ENCODE measurements at regions not wholly inside any gene's neighbourhood (a gene's known extent, or its start where the extent isn't known, plus 50 kb on each side); places are given as distances from the start of the nearest gene placed in this dataset.

DNA sequence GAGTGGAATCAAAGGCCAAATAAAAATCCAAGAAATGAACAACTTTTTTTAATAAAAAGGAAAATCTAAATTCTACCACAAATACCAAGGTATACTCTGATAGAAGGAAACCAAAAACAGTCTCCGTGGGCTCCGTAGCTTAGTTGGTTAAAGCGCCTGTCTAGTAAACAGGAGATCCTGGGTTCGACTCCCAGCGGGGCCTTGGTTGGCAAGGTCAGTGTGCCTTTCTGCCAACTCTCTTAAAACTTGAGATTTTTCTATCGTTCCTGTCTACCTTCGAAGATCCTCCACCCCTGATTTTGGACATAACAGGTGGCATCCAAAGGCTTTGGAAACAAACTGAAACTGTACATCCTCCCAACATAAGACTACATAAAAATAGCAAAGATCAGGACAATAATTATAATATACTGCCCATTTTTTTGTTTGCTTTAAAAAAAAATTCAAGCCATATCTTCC lies 197.9 kb downstream of the TRIM27 start:
- H3K9me3 Mint-ChIP-seq: peaks cover 4% of the 10 kb centered on the region
- no peak for DNase-seq (ENCODE audit: low spot score)

GRCh38 chr6:28726569-28727309 lies 197.0 kb downstream of the TRIM27 start:
- intact Hi-C loops (cut with micrococcal nuclease): no loop called here
- H3K4me3 Mint-ChIP-seq: no peak overlapping the region
- no peak for DNase-seq (ENCODE audit: low spot score)
- peaks cover 55% of the 10 kb centered on the region for H3K27me3 Mint-ChIP-seq (ENCODE audit: insufficient read depth)
- peaks cover 4% of the 10 kb centered on the region for H3K9me3 Mint-ChIP-seq
- peaks cover 22% of the 10 kb centered on the region for H3K4me1 Mint-ChIP-seq (ENCODE audit: low read depth)
- no peaks in the 10 kb centered on the region for H3K36me3 Mint-ChIP-seq (ENCODE audit: low read depth)
- H3K27ac Mint-ChIP-seq: no peak overlapping the region

More for the DNA sequence above, 197.9 kb downstream of the TRIM27 start:
- Mint-ChIP-seq H3K4me1 (ENCODE audit: low read depth) (peaks cover 22% of the 10 kb centered on the region), H3K36me3 (ENCODE audit: low read depth) (no peaks in the 10 kb centered on the region), H3K4me3 (no peak overlapping the region), H3K27me3 (ENCODE audit: insufficient read depth) (peaks cover 48% of the 10 kb centered on the region), H3K27ac (no peak overlapping the region)
- intact Hi-C loops (cut with micrococcal nuclease): no loop called here

DNA sequence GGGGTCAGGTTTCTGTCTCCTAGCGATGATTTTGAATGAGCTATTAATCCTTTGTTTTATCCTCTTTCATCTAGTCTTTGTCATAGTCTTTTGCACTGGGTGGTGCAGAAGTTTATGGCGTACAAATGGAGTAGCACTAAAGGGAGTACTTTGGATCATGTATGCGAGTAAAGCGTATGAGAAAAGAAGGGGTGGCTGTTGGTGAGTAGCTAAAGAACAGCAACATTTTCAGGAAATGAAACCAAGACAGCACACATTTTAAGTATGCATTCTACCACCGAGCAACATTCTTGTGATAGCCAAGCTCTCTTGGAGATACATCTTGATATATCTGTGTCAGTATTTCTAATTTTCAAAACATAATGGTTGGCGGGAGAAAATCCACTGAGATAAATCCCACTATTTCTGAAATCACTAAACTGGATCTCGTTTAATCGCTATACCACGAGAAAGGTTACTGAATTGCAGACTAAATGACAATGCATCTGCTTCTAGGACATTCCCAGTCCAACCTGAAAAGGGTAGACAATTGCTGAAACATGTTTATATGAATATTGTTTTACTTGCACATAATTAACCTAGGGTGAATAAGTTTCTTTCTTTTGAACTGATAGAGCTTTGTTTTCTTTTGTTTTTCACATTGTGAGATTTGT lies 196.1 kb downstream of the TRIM27 start:
- Mint-ChIP-seq H3K36me3 (ENCODE audit: low read depth) (no peaks in the 10 kb centered on the region), H3K27ac (no peak overlapping the region), H3K4me1 (ENCODE audit: low read depth) (peaks cover 22% of the 10 kb centered on the region), H3K4me3 (peak overlapping the region; percentile 75), H3K27me3 (ENCODE audit: insufficient read depth) (peaks cover 62% of the 10 kb centered on the region), H3K9me3 (peaks cover 4% of the 10 kb centered on the region)
- intact Hi-C loops (cut with micrococcal nuclease): loop anchor here (2.0 kb wide), 1 partner anchor 17 kb away; no protein-coding TSS in a partner anchor
- no peak for DNase-seq (ENCODE audit: low spot score)

DNA sequence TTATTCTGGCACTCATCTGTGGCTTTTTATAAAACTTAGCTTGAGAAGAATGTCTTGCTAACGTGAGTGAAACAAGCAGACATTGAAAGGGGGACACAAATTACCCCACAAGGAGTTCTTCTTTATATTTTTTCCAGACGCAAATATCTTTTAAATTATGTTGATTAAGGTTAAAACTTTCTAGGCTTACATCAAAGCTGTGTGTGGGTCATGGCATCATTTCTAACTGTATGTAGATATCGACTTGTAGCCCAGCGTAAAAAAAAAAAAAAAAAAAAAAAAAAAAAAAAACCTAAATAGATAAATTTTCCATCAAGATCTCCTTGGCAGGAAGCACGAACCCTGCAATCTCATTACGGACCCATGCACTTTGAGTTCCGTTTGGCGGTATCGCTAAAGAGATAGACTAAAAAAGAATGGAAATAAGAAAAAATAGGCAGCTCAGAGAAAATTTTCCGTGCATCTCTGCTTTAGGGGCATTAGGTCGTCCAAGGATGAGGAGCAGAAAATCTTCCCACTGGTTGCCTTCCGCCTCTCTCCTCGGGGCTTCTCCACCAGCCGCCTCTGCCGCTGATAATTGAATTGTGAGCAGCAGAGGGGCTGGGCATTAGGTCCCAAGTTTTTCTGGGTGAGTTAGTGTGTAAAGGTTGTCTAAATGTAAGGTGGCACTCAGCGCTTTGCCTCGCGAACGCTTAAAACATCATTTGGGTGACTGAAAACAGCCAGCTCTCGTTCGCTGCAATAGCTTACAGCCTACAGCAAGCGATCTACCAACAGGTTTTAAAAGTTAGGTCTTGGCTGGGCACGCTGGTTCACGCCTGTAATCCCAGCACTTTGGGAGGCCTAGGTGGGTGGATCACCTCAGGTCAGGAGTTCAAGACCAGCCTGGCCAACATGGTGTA lies 194.0 kb downstream of the TRIM27 start:
- Mint-ChIP-seq H3K9me3 (peaks cover 18% of the 10 kb centered on the region), H3K4me3 (peak overlapping the region; percentile 86), H3K36me3 (ENCODE audit: low read depth) (peaks cover 2% of the 10 kb centered on the region), H3K27ac (peak overlapping the region; percentile 76), H3K4me1 (ENCODE audit: low read depth) (peaks cover 22% of the 10 kb centered on the region), H3K27me3 (ENCODE audit: insufficient read depth) (peaks cover 73% of the 10 kb centered on the region)
- DNase-seq (ENCODE audit: low spot score): no peak
- intact Hi-C loops (cut with micrococcal nuclease): loop anchor here (2.0 to 10.0 kb wide), 3 partner anchors 19 to 95 kb away; no protein-coding TSS in a partner anchor

DNA sequence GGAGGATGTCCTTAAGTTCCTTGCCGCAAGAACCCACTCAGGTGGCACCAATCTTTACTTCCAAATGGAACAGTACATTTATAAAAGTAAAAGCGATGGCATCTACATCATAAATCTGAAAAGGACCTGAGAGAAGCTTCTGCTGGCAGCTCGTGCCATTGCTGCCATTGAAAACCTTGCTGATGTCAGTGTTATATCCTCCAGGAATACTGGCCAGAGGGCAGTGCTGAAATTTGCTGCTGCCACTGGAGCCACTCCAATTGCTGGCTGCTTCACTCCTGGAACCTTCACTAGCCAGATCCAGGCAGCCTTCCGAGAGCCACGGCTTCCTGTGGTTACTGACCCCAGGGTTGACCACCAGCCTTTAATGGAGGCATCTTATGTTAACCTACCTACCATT lies 191.7 kb downstream of the TRIM27 start:
- Mint-ChIP-seq H3K27ac (no peak overlapping the region), H3K9me3 (peaks cover 25% of the 10 kb centered on the region), H3K4me1 (ENCODE audit: low read depth) (peaks cover 22% of the 10 kb centered on the region), H3K36me3 (ENCODE audit: low read depth) (peaks cover 2% of the 10 kb centered on the region), H3K4me3 (no peak overlapping the region), H3K27me3 (ENCODE audit: insufficient read depth) (peaks cover 87% of the 10 kb centered on the region)
- DNase-seq (ENCODE audit: low spot score): no peak
- intact Hi-C loops (cut with micrococcal nuclease): loop anchor here (5.0 to 10.0 kb wide), 2 partner anchors 35 to 97 kb away; no protein-coding TSS in a partner anchor

DNA sequence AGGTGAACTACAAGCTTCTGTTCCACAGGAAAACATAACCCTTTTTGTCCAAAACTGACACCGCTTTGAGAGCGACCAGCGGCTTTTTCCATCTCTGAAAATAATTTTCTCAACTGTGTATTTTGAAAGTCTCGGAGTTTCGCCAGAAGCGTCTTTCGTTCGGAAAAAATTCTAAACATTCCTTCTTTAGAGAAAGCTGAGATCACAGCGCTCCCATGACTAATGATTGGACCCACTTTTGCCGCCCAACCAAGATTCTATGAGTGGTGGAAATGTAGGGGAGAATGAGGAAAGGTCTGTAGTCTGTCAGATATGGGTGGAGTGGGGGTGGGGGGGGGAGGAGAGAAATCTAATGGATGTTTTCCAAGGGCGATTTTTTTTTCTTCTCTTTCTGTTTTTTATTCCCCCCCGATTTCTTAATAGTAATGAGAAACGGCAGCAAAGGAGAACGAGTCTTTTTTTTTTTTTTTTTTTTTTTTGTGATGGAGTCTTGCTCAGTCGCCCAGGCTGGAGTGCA lies 189.3 kb downstream of the TRIM27 start:
- DNase-seq (ENCODE audit: low spot score): no peak
- Mint-ChIP-seq H3K4me3 (no peak overlapping the region), H3K4me1 (ENCODE audit: low read depth) (peaks cover 15% of the 10 kb centered on the region), H3K27ac (no peak overlapping the region), H3K9me3 (peaks cover 36% of the 10 kb centered on the region), H3K27me3 (ENCODE audit: insufficient read depth) (peaks cover 88% of the 10 kb centered on the region), H3K36me3 (ENCODE audit: low read depth) (peaks cover 7% of the 10 kb centered on the region)
- intact Hi-C loops (cut with micrococcal nuclease): loop anchor here (2.0 to 10.0 kb wide), 4 partner anchors 37 to 1054 kb away; no protein-coding TSS in a partner anchor

DNA sequence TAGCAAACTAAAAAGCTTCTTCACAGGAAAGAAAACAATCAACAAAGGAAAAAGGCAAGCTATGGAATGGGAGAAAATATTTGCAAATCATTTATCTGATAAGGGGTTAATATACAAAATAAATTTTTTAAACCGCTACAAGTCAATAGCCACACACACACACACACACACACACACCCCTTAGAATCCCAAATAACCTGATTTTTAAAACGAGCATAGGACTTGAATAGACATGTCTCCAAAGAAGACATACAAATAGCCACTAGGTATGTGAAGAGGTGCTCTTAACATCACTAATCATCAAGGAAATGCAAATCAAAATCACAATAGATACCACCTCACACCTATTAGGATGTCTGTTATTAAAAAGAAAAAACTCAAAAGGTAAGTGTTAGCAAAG lies 187.7 kb downstream of the TRIM27 start:
- peaks cover 7% of the 10 kb centered on the region for H3K36me3 Mint-ChIP-seq (ENCODE audit: low read depth)
- peaks cover 83% of the 10 kb centered on the region for H3K27me3 Mint-ChIP-seq (ENCODE audit: insufficient read depth)

GRCh38 chr6:28737750-28738395 lies 185.9 kb downstream of the TRIM27 start:
- Mint-ChIP-seq H3K4me3 (peak overlapping the region; percentile 12), H3K27me3 (ENCODE audit: insufficient read depth) (peaks cover 72% of the 10 kb centered on the region), H3K4me1 (ENCODE audit: low read depth) (peaks cover 10% of the 10 kb centered on the region), H3K36me3 (ENCODE audit: low read depth) (peaks cover 7% of the 10 kb centered on the region), H3K27ac (peak overlapping the region; percentile 54), H3K9me3 (peaks cover 35% of the 10 kb centered on the region)
- intact Hi-C loops (cut with micrococcal nuclease): loop anchor here (5.0 to 10.0 kb wide), 4 partner anchors 103 to 1441 kb away; no protein-coding TSS in a partner anchor
- no peak for DNase-seq (ENCODE audit: low spot score)

More for the DNA sequence above, 187.7 kb downstream of the TRIM27 start:
- intact Hi-C loops (cut with micrococcal nuclease): loop anchor here (5.0 to 10.0 kb wide), 4 partner anchors 101 to 1439 kb away; no protein-coding TSS in a partner anchor
- peaks cover 31% of the 10 kb centered on the region for H3K9me3 Mint-ChIP-seq
- H3K27ac Mint-ChIP-seq: no peak overlapping the region
- no peak overlapping the region for H3K4me3 Mint-ChIP-seq
- no peak for DNase-seq (ENCODE audit: low spot score)
- H3K4me1 Mint-ChIP-seq (ENCODE audit: low read depth): peaks cover 10% of the 10 kb centered on the region

DNA sequence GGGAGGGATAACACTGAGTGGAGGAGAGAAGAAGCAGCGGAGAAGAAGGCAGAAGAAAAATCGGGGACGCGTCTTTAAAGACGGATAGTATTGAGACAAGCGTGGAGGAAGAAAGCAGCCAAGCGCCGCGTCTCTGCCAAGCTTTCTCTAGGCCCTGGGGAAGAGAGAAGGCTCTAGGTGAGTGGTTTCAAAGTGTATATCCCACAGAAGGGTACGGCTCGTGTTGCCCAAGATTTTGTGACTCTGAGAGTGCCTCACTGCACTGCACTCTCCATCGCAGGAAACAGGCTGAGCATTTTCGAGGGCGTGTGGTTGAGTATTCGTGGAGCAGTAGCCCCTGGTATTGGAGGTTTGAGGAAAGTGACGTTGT lies 185.4 kb downstream of the TRIM27 start:
- Mint-ChIP-seq H3K4me1 (ENCODE audit: low read depth) (peaks cover 10% of the 10 kb centered on the region), H3K27ac (peak overlapping the region; percentile 54), H3K9me3 (peaks cover 30% of the 10 kb centered on the region), H3K36me3 (ENCODE audit: low read depth) (peaks cover 7% of the 10 kb centered on the region), H3K4me3 (peak overlapping the region; percentile 12), H3K27me3 (ENCODE audit: insufficient read depth) (peaks cover 67% of the 10 kb centered on the region)
- no peak for DNase-seq (ENCODE audit: low spot score)
- intact Hi-C loops (cut with micrococcal nuclease): loop anchor here (5.0 to 10.0 kb wide), 4 partner anchors 104 to 1441 kb away; no protein-coding TSS in a partner anchor

GRCh38 chr6:28741363-28741762 lies 182.4 kb downstream of the TRIM27 start:
- peaks cover 5% of the 10 kb centered on the region for H3K36me3 Mint-ChIP-seq (ENCODE audit: low read depth)
- DNase-seq (ENCODE audit: low spot score): no peak
- H3K4me3 Mint-ChIP-seq: no peak overlapping the region
- H3K9me3 Mint-ChIP-seq: peaks cover 17% of the 10 kb centered on the region
- H3K4me1 Mint-ChIP-seq (ENCODE audit: low read depth): peaks cover 10% of the 10 kb centered on the region
- intact Hi-C loops (cut with micrococcal nuclease): loop anchor here (2.0 kb wide), 1 partner anchor 33 kb away; no protein-coding TSS in a partner anchor
- no peak overlapping the region for H3K27ac Mint-ChIP-seq
- peaks cover 41% of the 10 kb centered on the region for H3K27me3 Mint-ChIP-seq (ENCODE audit: insufficient read depth)

GRCh38 chr6:28742668-28743270 lies 181.0 kb downstream of the TRIM27 start:
- Mint-ChIP-seq H3K27ac (no peak overlapping the region), H3K27me3 (ENCODE audit: insufficient read depth) (peaks cover 36% of the 10 kb centered on the region), H3K9me3 (peaks cover 23% of the 10 kb centered on the region), H3K4me1 (ENCODE audit: low read depth) (peaks cover 10% of the 10 kb centered on the region), H3K4me3 (no peak overlapping the region), H3K36me3 (ENCODE audit: low read depth) (peaks cover 5% of the 10 kb centered on the region)
- no peak for DNase-seq (ENCODE audit: low spot score)
- intact Hi-C loops (cut with micrococcal nuclease): no loop called here

Data from activated T-helper 1 cell treated with anti-CD3 and anti-CD28 coated beads, Interleukin-12 subunit alpha, Interleukin-12 subunit beta, Interleukin-2, Interleukin-4 antibody, amounts not matched to agents 30 ng/mL and 10 ng/mL and 1 ng/mL, durations not matched to agents 14 hours and 24 hours and 36 hours (primary cell).